GM10266 (cell line): ENCODE measurements at regions not wholly inside any gene's neighbourhood (a gene's known extent, or its start where the extent isn't known, plus 50 kb on each side); places are given as distances from the start of the nearest gene placed in this dataset.

ENCODE experiments used
- DNase-seq: peaks from one replicate; pipeline ENCODE4 v3.0.0; 2012; ENCODE audit errors: extremely low spot score
- CTCF ChIP-seq: IDR thresholded peaks from 2 replicates; pipeline ENCODE4 v1.5.1; 2012; ENCODE audit warnings: mild to moderate bottlenecking, low read depth; ENCODE audit not compliant: control insufficient read depth, insufficient read depth; ENCODE audit errors: missing control alignments

GRCh38 chr11:104370478-104370877, 206.5 kb upstream of the PDGFD start:
- TF ChIP-seq CTCF: no peak
- no peak for DNase-seq

DNA sequence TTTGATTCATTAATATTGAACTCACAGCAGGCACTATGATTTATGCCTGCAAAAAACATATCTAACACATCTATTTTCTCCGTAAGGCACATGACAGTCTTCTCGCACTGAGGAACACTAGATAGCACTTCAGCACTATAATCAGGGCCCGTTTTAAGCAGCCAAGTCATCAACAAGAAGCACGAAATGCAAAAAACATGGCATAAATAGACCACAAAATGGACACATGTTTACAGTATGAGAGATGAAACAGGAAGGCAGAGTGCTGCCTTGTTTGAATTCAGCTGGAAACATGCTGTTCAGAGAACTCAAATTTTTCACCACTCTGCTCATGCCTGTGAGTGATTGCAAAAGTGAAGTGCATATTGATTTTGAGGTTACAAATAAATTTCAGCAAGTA, 205.8 kb upstream of the PDGFD start:
- no peak for TF ChIP-seq CTCF
- no peak for DNase-seq

GRCh38 chr11:104366321-104366734, 202.4 kb upstream of the PDGFD start:
- no peak for TF ChIP-seq CTCF
- DNase-seq: no peak

- TF ChIP-seq CTCF: no peak
- DNase-seq: no peak
Observed at GRCh38 chr11:104365676-104366075, 201.7 kb upstream of the PDGFD start.

- TF ChIP-seq CTCF: no peak
Observed at GRCh38 chr11:104361975-104362374, 198.0 kb upstream of the PDGFD start.

DNA sequence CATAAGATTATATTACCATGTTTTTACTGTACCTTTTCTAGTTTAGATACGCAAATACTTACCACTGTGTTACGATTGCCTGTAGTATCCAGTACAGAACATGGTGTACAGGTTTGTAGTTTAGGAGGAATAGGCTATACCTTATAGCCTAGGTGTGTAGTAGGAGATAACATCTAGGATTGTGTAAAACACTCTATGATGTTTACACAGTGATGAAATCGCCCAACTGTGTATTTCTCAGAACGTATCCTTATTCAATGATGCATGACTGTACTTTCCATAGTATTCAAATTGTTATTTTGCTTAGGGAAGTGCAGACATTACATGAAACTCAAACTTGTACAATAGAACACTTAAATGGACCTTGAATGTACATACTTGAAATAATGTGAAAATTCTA, 188.1 kb upstream of the PDGFD start:
- no peak for DNase-seq
- TF ChIP-seq CTCF: no peak

More at GRCh38 chr11:104361975-104362374, 198.0 kb upstream of the PDGFD start:
- DNase-seq: no peak

DNA sequence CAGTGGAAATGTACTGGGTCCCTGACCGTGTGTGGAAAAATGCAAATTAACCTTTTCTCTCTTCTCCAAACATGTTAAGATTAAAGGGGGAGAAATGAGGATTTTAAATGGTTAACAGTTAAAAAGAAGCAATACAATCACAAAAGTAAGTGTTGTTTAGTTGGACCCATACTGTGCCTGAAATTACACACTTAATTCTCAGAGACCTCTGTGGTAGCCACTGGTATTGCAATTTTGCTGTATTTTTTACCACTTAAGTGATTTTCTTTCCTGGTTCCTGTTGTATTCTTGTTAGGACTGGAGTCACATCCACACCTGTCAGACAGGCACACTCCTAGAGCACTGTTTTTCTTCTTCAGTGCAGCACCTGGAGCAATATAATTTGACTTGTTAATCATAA, 179.6 kb upstream of the PDGFD start:
- TF ChIP-seq CTCF: no peak
- no peak for DNase-seq
